GM18519 (cell line): ENCODE measurements at regions not wholly inside any gene's neighbourhood (a gene's known extent, or its start where the extent isn't known, plus 50 kb on each side); places are given as distances from the start of the nearest gene placed in this dataset.
"Not testable (repeated sequence)": the region's sequence is repeated elsewhere in the genome, so short reads cannot be mapped to it uniquely, and the experiment has no call there.

ENCODE experiments used
- ATAC-seq: cut with Tn5 transposase; IDR thresholded peaks from one replicate; pipeline ENCODE4 v1.9.1; 2021; ENCODE audit warnings: mild to moderate bottlenecking, moderate library complexity; ENCODE audit not compliant: unreplicated experiment, low FRiP score

DNA sequence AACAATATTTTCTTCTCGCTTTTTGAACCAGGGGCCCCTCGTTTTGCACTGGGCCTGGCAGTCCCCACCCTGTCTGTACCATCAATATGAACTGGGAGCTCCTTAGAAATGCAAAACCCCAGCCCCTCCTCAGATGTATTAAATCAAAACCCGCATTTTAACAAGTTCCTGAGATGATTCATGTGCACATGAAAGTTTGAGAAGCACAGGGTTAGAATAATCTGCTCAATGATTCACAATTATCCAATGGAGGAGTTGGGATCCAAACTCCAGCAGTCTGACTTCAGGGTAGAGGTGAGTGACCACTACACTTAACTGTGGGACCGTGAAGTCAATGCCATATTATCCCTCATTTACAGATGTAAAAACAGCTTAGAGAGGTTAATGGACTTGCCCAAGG, 256.4 kb downstream of the IGSF11 start:
- ATAC-seq: no peak

DNA sequence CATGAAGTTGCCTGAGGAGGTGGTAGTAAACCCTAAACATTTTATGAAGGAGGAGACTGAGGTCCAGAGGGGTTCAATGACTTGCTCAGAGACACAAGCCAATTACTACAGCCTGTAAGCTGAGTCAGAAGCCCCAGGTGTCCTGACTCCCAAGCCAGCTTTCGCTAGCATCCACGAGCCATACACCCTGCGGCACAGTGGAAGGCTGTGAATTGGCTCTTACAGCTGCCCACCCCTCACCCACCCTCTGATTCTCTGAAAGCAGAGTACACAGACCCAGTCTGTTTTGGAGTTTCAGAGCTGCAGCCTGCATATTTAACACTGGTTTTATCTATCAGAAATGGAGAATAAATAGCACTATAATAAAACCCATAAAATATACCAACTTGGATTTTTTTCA, 253.4 kb downstream of the IGSF11 start:
- no peak for ATAC-seq

DNA sequence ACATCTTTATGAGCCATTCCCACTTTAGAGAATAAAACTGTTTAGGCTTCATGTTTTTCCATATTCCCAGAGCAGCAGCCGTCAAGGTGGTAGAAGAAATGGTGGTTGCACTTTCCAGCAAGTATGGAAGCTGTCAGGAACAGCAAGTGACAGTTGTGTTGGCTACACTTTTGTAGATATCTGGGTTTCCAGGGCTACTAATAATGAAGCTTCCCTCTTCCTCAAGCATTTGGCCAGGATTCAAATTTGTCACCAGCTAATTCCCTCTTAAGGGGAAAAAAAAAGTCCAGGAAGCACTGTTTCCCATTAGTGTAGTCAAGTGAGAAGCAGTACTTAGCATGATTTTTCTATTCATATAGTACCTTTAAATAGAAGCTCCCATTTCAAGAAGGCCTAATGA, 252.8 kb downstream of the IGSF11 start:
- ATAC-seq: no peak

DNA sequence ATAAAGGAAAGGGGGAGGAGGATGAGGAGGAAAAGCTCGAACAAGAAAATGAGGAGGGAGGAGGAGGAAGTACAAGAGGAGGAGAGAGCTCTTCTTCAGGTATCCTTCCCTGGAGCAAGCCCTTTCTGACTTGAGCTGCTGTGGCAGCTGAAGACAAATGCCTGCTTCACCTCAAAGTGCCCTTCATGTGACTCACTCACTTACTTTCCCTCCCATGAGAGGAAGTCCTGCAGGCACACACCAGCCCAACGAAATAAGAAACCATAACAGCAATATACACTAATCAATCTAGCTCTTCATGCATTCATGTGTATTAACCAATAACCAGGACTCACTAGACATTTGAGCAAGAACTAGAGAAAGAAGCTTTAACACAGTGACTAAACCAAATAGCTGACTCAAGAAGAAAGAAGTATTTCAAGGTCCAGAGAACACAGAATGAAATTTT, 251.9 kb downstream of the IGSF11 start:
- ATAC-seq: peak; percentile 96

DNA sequence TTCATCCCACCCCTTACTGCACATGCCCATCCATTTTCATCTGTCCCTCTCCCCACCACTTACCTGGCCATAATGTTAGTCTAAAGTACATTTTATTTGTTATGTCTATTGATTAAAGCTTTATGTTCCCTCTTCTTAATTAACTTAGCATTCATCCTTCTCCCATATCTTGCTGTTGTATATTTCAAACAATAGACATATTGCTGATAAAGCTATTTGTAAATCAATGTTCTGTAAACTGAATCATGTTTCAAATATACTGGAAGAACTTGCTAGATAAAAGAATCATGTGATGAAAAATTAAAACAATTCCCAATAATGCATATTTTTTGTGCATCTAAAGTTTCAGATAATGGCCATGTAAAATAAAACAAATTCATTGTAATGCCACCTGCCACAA, 249.2 kb downstream of the IGSF11 start:
- no peak for ATAC-seq

DNA sequence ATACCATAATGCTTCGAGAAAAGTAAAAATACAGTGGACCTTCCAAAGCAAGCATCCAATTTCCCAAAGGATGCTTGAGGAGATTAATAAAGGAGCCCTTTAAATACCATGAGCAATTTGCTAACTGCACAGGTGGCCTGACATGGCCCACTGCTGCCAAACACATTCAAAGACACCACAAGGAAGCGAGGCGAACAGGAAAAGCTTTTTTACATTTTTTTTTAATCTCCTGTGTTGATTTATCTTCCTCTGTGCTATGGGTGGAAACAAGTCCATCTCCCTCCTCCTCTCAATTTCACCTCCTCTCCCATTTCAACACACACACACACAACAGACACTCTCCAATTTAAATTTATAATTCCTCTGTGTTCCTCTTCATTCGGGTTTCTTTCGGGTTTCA, 243.4 kb downstream of the IGSF11 start:
- no peak for ATAC-seq

DNA sequence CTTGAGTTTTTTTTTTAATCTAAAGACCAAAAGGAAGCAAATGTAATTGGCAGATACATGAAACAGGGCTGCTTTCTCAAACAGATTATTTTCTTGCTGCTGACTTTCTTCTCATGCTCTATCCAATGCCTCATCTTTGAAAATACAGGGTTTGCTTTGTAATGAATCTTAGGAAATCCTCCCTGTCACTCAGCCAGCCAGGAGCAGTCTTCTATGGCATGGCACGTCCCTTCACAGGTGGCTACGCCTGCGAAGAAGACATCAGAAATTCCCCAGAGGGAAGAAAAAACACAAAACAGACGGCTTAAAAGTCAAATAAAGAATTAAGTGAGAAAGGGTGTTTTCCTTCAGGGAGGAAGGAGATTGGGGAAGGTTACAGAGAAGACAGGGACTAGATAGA, 242.5 kb downstream of the IGSF11 start:
- no peak for ATAC-seq

DNA sequence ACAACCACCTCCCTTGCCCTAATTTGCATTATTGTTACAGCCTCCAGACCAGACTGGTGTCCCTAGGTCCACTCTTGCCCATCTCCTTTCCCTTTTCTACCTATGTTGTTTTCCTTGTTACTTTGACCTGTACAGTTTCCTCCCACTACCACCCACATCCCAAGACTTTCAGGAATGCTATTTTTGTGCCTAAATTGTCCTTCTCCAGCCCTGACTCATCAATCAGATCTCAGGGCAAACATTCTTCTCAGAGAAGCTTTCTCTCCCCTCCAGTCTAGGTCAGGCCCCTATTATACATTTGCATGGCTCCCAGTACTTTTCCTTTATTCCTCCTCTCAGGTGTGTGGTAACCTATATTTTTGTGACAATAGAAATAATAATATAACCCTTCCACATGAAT, 241.5 kb downstream of the IGSF11 start:
- no peak for ATAC-seq

DNA sequence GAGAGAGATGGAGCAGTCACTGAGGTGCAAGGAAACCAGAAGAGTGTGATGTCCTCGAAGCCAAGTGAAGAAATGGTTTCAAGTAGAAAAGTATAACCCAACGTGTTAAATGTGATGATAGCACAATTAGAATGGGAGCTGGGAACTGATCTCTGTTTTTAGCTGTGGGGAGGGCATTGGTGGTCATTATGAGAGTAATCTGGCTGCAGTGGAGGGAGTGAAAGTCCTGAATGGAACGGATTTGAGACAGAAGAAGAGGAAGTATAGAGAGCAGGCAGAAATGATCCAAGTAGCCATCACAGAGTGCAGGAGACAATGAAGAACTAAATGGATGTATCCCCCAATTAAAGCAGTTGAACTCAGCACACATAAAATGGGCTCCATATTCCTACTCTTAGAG, 235.3 kb downstream of the IGSF11 start:
- ATAC-seq: no peak

DNA sequence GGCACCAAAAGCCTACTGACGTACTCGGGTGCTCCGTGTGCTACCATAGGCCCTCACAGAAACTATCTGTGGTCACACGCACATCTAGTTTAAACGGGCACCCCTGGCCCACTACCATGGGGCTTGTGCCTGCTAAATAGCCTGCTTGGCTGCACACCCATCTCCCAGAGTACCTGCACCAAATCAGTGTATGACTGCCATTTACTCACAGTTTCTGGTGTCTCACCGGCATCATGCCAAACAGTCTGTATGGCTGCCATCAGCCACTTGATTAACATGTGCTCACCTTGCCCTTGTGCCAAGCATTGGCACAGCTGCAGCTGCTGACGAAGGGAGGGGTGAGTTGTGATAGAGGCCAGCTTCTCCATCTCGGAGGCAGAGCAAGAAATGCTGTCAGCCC, 232.7 kb downstream of the IGSF11 start:
- ATAC-seq: no peak

DNA sequence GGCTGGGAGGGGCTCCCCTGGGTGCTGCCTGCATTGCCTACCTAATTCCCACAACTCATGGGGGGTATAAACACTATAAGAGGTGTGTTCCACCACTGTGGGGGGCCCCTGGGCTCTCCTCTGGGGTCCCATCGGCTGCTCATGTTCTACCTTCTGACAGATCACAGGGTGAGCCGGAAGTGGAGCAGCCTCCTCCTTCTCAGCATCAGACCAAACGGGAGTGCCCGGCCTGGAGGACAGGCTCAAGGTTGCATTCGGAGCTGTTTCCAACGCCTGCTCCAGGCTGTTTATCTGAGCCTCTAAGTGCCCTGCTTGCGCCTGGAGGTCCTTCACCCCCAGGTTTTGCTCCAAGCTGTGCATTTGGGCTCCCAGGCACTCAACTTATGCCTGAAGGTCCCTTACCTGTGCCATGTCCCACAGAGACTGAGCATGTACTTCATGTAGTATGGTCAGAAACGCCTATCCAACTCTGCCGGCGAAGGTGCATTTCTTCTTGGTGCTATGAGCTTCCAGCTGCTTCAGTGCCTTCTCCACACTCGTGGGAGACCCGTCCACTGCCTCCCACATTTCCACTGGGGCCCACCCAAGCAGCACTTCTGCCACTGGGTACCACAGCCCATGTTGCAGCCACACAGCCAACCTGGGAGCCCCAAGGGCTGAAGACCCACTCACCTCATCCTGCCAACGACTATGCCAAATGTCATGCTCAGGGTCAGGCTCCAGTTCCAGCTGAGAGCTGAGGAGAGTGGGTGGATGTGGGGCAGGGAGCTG, 232.1 kb downstream of the IGSF11 start:
- no peak for ATAC-seq

DNA sequence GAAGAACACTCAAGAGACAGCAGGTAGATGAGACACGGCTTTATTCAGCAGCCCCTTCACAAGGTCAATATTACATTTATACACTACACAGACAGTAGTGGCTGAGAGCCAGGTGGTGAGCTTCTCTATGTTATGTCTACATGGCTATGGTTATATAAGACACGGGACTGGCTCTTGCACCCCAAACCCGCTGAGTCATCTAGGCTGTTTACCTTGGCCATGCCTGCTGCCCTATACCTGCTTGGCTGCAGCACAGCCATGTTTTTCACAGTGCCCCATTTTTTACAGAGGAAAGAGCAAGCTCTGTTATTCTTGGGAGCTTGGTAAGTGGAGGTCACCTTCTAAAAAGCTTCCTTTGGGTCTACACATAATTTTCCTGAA, 231.6 kb downstream of the IGSF11 start:
- ATAC-seq: no peak

DNA sequence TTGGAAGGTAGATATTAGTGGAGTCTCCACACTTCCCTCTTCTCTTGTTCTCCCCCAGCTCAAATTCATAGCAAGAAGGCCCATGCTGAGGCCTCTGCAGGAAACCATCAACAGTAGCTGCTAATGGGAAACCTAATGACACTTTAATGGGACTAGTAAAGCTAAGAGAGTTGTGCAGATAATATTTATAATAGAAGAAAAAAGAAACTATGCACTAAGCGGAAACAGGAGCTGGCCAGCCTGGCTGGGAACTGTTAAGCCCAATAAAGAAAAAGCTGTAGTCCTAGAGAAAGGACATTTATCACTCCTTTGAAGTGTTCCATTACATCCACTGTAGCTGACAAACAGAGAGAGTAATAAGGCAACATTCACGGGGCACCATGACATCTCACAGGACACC, 229.6 kb downstream of the IGSF11 start:
- no peak for ATAC-seq

DNA sequence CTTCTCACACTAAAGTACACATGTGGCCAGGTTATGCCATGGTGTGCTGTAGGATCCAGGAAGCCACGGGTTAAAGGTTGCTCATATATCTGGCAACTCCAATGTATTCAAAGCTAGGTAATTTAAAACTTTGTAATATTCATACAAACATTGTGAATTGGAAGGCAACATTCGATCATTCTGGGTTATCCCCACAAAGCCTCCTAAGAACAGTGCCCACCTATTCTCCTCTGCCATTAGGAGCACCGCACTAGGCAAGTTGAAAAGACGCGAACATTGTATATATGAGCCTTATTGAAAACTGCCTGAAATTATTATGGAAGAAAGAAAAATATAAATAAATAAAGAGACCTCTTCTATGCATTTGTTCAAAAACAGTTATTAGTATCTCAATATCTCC, 228.2 kb downstream of the IGSF11 start:
- no peak for ATAC-seq

DNA sequence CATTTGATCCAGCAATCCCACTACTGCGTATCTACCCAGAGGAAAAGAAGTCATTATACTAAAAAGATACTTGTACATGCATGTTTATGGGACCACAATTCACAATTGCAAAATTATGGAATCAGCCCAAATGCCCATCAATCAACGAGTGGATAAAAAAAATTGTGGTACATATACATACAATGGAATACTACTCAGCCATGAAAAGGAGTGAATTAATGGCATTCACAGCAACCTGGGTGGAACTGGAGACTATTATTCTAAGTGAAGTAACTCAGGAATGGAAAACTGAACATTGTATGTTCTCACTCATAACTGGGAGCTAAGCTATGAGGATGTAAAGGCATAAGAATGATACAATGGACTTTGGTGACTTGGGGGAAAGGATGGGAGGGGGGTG, 227.3 kb downstream of the IGSF11 start:
- ATAC-seq: not testable (repeated sequence)

DNA sequence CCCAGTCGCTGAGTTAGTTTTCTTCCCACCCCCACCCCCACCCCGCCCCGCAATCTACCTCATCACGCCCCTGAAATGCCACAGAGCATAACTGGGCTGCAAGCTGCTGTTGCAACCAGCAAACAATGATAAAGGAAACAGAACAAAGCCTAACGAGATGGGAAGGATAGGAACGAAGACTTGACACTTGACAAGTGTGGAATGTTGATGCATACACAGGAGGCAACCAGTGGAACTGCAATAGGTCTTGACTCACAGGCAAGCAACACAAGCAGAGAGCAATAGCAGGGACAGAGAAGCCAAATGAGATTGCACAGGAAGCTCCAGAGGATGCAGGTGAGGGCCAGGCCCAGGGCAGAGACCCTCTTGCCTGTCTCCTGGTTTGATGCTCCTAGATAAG, 225.9 kb downstream of the IGSF11 start:
- ATAC-seq: no peak

DNA sequence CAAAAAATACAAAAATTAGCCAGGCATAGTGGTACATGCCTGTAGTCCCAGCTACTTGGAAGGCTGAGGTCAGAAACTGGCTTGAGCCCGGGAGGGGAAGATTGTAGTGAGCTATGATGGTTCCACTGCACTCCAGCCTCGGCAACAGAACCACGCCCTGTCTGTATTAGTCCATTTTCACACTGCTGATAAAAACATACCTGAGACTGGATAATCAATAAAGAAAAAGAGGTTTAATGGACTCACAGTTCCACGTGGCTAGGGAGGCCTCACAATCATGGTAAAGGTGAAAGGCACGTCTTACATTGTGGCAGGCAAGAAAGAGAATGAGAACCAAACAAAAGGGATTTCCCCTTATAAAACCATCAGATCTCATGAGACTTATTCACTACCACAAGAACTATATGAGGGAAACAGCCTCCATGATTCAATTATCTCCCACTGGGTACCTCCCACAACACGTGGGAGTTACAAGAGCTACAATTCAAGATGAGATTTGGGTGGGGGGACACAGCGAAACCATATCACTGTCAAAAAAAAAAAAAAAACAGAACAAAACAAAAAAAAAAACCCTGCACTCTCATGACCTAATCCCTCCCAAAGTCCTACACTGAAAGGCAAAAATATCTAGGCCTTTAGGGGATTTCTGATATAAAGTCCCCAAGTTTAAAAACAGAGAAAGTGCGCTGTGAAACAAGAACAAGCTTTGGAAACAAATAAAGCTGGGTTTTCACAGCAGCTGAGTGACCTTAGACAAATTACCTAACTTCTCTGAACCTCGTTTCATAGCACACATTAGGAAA, 224.7 kb downstream of the IGSF11 start:
- no peak for ATAC-seq

DNA sequence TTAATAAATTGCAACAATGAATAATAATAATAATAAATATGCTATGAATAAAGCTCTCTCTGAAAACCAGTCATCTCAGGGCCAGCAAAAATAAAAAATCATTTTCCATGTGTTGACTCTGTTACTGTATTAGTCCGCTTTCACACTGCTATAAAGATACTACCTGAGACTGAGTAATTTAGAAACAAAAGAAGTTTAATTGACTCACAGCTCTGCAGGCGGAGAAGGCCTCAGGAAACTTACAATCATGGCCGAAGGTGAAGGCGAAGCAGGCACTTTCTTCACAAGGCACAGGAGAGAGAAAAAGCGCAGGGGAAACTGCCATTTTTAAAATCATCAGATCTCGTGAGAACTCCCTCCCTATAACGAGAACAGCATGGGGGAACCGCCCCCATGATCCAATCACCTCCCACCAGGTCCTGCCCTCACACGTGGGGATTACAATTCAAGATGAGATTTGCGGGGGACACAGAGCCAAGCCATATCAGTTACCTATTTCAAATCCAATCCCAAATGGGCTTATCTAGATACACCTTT, 224.1 kb downstream of the IGSF11 start:
- no peak for ATAC-seq

DNA sequence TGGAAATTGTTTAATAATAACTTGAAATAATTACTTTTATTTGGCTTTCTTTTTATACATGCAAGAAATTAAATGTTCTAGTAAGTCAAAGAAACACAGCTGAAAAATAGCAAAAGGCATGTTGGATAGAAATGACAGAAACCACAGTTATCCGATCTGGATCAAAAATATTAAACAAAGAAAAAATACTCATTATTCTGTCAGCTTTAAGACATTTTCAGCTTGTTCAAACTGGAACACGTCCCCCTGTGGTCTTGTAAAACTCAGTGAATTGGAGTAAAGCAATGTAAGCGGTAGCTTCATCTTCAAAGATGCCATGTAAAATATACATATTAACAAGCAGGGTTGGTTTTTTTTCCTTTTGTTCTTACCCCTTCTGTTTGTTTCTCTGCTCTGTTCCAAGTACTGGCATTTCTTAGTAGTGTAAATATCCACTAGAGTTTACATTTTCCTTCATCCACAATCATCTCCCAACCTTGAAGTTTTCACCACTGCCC, 223.4 kb downstream of the IGSF11 start:
- ATAC-seq: no peak

DNA sequence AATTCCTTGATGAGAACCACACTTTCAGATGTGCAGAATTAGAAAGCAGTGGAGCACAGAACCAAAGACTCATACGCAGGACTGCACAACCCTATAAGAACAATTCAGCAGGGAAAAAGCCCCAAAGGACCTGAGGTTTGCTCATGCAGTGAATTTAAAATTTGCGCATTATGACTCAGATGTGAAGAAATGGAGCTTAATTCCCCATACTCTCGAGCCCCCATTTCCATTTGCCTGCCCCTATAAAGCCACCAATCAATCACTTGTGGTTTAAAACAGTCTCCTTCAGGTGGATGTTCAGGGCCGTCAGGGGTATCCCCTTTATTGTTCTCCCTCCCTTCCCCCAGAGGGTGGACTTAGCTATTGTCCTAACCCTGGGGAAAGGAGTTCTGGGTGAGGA, 221.2 kb downstream of the IGSF11 start:
- ATAC-seq: peak; percentile 22

DNA sequence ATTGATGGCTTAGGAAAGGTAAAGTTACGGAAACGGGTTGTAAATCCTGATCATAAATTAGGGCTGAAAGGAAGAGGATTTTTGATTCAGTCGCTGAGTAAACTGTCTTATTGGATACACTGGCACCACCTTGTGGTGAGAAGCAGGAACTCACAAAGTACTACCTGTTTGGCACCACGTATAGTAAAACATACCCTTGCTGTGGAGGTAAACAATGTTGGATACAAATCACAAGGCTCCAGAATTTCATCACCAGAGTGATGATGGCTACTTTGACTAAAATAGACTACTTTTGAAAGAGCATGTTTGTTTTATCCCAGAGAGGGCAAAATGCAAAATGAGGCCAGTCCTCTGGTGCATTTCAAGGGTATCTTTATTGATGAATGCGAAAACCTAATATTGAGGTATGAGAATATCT, 216.9 kb downstream of the IGSF11 start:
- ATAC-seq: peak; percentile 76

DNA sequence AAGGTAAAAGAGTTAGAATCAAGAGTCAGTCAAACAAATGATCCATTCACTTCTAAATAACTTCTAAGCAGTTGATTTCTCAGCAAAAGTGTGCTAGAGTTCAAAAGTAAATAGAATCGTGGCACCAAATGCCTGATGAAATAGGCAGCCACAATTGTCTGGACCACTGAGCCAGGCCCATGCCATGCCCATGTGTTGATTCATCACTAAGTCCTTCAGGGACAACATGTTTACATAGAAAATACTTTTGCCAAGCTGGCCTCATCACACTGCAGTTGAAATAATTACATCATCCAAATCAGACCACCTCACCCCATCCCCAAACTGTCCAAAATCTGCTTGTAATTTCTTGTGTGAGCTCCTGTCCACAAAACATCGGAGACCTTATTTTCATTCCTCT, 216.3 kb downstream of the IGSF11 start:
- ATAC-seq: no peak
